WERI-Rb-1 (cell line): ENCODE measurements at regions not wholly inside any gene's neighbourhood (a gene's known extent, or its start where the extent isn't known, plus 50 kb on each side); places are given as distances from the start of the nearest gene placed in this dataset.

Experiments
- DNase-seq: peaks from one replicate; pipeline ENCODE4 v3.0.0-alpha.2; 2020
- H3K27ac ChIP-seq: fragments of 250-450 bp; sonication (Bioruptor Pico); 2 replicates; pipeline ENCODE4 v1.5.1; 2020; ENCODE audit warnings: mild to moderate bottlenecking, moderate library complexity
- H3K27me3 ChIP-seq: fragments of 250-450 bp; sonication (Bioruptor Pico); 2 replicates; pipeline ENCODE4 v1.5.1; 2021; ENCODE audit warnings: mild to moderate bottlenecking, low read depth, moderate library complexity; ENCODE audit not compliant: insufficient read depth, severe bottlenecking
- H3K36me3 ChIP-seq: fragments of 250-450 bp; sonication (Bioruptor Pico); 2 replicates; pipeline ENCODE4 v1.5.1; 2020; ENCODE audit warnings: mild to moderate bottlenecking, moderate library complexity
- H3K4me3 ChIP-seq: 2 replicates; pipeline ENCODE4 v1.5.1; 2011; ENCODE audit warnings: low read depth, mild to moderate bottlenecking, control low read depth, low read length
- H3K9me3 ChIP-seq: fragments of 250-450 bp; sonication (Bioruptor Pico); 2 replicates; pipeline ENCODE4 v1.5.1; 2021; ENCODE audit warnings: mild to moderate bottlenecking, moderate library complexity; ENCODE audit not compliant: severe bottlenecking
- TF ChIP-seq, protein P1 (sequence below): IDR thresholded peaks from 2 replicates; pipeline ENCODE4 v1.5.1; 2011; ENCODE audit warnings: low read depth, mild to moderate bottlenecking, control low read depth, inconsistent platforms, low read length

DNA sequence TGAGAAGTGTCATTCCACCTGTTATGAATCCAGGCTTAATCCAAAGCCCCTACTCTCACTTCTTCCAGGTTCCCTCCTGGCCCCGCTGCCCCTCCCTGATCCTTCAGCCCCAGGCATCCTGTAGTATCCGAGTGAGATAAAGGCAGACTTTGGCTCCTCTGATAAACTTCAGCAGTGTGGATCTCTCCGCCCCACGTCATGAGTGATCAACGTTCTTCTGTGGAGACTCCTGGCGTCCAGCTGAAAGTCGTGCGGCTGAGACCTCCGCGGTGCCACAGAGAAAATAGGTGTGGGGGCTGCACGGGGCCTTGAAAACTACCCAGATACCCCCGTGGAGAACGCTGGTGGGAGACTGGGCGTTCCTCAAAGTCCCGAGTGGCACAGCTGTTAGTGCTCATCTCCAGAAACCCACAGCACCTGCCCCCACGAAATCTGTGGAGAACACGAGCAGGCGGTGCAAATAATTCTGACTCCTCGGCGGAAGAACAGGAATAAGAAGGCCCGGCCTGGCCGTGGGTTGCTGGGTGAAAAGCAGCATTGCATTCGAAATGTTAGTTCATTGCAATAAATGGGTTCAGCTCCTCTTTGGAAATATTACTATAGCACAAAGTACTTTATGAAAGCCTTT is 180.0 kb upstream of the RGS6 start:
- Histone ChIP-seq H3K9me3 (peaks cover 20% of the 10 kb centered on the region), H3K27ac (no peak overlapping the region), H3K4me3 (no peak overlapping the region), H3K36me3 (no peaks in the 10 kb centered on the region), H3K27me3 (peaks cover 13% of the 10 kb centered on the region)
- TF ChIP-seq, protein P1, sequence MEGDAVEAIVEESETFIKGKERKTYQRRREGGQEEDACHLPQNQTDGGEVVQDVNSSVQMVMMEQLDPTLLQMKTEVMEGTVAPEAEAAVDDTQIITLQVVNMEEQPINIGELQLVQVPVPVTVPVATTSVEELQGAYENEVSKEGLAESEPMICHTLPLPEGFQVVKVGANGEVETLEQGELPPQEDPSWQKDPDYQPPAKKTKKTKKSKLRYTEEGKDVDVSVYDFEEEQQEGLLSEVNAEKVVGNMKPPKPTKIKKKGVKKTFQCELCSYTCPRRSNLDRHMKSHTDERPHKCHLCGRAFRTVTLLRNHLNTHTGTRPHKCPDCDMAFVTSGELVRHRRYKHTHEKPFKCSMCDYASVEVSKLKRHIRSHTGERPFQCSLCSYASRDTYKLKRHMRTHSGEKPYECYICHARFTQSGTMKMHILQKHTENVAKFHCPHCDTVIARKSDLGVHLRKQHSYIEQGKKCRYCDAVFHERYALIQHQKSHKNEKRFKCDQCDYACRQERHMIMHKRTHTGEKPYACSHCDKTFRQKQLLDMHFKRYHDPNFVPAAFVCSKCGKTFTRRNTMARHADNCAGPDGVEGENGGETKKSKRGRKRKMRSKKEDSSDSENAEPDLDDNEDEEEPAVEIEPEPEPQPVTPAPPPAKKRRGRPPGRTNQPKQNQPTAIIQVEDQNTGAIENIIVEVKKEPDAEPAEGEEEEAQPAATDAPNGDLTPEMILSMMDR = no peak
- DNase-seq = no peak

DNA sequence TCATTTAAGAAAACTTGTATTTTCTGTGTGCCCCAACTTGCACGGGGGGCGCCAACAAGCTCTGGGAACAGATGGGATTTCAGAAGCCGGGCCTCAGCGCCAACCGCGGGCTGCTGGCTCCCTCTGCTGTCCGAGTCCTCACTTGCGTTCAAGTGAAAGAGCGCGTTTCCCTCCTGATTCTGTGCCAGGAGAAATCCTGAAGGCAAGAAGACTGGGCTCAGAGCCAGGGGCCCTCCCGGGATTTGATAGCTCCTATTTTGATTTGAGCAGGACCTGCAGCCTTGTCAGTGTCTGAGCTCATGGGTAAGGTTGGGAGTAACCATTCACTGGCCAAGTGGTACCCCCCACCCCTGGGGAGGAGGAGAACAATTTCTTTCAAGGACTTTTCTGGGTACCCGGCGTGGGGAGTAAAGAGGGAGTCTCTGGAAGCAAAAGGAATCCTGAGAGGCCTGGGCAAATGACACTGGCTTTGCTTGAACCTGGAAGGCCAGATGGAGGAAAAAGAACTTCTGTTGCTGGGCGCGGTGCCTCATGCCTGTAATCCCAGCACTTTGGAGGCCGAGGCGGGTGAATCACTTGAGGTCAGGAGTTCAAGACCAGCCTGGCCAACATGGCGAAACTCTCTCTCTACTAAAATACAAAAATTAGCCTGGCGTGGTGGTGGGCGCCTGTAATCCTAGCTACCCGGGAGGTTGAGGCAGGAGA is 179.0 kb upstream of the RGS6 start:
- Histone ChIP-seq H3K27ac (no peak overlapping the region), H3K36me3 (no peaks in the 10 kb centered on the region), H3K9me3 (peaks cover 11% of the 10 kb centered on the region), H3K4me3 (no peak overlapping the region), H3K27me3 (peaks cover 7% of the 10 kb centered on the region)
- TF ChIP-seq, protein P1 = peak; percentile 92
- peak; percentile 85 for DNase-seq

DNA sequence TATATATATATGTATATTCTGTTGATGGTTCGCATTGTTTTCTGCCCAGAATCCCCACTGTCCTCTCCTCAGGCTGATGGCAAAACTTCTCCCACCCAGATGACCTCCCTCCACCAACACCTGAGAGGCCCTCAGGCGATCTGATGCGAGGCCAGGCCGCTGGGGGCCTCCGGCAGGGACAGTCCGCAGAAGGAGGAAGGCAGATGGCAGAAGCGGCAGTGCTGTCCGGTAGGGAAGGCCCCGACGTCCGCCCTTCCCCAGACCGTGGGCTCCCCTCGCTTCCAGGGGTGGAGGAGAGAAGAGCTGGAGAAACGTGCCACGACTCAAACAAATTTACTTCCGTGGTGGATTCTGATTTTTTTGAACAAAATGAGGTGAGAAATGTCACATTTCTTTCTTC is 178.3 kb upstream of the RGS6 start:
- TF ChIP-seq, protein P1 = no peak
- no peaks in the 10 kb centered on the region for H3K36me3 ChIP-seq
- H3K4me3 ChIP-seq = no peak overlapping the region
- H3K27ac ChIP-seq = no peak overlapping the region
- peaks cover 4% of the 10 kb centered on the region for H3K9me3 ChIP-seq
- no peak for DNase-seq
- peaks cover 5% of the 10 kb centered on the region for H3K27me3 ChIP-seq

DNA sequence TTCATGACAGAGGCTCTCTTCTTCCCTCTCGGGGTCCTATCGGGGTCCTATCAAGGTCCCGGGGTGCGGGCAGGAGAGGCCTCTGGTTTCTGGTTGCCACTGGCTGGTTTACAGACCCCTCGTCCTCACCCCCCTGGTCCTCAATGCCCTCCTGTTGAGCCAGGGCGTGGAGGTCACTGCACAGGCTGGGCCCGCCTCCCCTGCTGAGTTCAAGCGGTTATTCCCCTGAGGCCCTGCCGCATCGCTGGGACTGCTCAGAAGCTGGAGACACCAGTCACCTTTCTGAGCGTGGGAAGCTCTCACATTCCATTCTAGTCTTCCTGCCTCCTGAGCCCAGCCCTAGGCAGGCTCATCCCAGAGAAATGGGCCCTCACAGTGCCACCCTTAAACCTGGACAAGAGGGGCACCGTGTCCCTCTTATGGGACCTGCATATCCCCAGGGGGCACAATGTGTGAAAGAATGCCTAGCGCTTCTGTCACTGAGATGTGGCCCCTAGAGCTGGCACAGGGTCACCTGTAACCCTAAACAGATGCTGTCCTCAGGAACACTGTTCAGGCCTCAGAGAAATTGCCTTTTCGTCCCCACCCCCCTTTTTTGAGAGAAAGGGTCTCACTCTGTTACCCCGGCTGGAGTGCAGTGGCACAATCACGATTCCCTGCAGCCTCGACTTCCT is 177.7 kb upstream of the RGS6 start:
- no peak for DNase-seq
- no peak overlapping the region for H3K27ac ChIP-seq
- no peak overlapping the region for H3K4me3 ChIP-seq
- no peaks in the 10 kb centered on the region for H3K36me3 ChIP-seq
- H3K9me3 ChIP-seq = no peaks in the 10 kb centered on the region
- H3K27me3 ChIP-seq = no peaks in the 10 kb centered on the region
- TF ChIP-seq, protein P1 = no peak

DNA sequence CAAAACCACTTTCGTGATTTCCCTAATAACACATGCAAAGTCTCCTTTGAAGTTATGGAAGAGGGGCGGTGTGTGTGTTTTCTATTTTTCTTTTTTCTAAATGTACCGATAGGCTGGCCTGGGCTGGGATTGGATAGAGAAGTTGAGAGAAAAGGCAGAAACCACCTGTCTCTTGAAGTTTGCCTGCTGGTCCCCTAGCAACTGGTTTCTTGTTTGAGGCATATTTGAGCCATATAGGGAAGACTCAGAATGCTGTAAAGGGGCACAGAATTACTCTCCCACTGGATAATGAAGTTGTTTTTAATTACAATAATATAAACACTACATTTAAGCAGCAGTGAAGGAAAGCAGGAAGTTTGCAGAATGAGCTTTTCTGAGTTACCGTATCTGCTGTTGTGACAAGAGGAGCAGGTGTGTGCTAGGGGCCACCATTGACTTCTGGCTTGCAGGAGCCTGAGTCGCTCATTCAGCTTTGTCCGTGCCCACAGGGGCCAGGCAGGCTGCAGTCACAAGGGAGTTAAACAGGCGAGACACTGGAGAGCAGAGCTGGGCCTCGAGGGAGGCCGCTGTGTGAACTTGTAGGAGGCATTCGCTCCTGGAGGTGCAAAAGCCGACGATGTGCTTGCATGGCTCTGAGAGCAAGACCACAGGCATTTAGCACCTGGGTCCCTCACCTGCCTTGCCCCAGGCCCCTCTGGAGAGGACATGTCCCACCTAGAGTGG is 173.8 kb upstream of the RGS6 start:
- TF ChIP-seq, protein P1 = no peak
- DNase-seq = no peak
- H3K27ac ChIP-seq = no peak overlapping the region
- H3K27me3 ChIP-seq = no peaks in the 10 kb centered on the region
- H3K9me3 ChIP-seq = peaks cover 4% of the 10 kb centered on the region
- H3K36me3 ChIP-seq = no peaks in the 10 kb centered on the region
- no peak overlapping the region for H3K4me3 ChIP-seq
